ENCODE measurements at regions not wholly inside any gene's neighbourhood (a gene's known extent, or its start where the extent isn't known, plus 50 kb on each side); places are given as distances from the start of the nearest gene placed in this dataset.

DNA sequence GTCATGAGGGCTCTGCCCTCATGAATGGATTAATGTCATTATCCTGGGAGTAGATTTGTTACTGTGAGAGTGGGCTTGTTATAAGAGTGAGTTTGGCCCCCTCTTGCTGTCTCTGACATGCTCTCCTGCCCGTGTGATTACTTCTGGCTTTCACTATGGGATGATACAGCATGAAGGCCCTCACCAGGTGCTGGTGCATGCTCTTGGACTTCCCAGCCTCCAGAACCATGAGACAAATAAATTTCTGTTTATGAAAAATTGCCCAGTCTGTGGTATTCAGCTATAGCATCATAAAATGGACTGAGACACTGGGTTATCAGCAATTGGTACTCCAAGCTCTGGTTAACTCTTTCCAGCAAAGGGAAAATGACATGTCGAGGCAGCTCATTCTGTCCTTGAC is 76.2 kb upstream of the MAP3K7 start (continued):
- TF ChIP-seq, protein P1, sequence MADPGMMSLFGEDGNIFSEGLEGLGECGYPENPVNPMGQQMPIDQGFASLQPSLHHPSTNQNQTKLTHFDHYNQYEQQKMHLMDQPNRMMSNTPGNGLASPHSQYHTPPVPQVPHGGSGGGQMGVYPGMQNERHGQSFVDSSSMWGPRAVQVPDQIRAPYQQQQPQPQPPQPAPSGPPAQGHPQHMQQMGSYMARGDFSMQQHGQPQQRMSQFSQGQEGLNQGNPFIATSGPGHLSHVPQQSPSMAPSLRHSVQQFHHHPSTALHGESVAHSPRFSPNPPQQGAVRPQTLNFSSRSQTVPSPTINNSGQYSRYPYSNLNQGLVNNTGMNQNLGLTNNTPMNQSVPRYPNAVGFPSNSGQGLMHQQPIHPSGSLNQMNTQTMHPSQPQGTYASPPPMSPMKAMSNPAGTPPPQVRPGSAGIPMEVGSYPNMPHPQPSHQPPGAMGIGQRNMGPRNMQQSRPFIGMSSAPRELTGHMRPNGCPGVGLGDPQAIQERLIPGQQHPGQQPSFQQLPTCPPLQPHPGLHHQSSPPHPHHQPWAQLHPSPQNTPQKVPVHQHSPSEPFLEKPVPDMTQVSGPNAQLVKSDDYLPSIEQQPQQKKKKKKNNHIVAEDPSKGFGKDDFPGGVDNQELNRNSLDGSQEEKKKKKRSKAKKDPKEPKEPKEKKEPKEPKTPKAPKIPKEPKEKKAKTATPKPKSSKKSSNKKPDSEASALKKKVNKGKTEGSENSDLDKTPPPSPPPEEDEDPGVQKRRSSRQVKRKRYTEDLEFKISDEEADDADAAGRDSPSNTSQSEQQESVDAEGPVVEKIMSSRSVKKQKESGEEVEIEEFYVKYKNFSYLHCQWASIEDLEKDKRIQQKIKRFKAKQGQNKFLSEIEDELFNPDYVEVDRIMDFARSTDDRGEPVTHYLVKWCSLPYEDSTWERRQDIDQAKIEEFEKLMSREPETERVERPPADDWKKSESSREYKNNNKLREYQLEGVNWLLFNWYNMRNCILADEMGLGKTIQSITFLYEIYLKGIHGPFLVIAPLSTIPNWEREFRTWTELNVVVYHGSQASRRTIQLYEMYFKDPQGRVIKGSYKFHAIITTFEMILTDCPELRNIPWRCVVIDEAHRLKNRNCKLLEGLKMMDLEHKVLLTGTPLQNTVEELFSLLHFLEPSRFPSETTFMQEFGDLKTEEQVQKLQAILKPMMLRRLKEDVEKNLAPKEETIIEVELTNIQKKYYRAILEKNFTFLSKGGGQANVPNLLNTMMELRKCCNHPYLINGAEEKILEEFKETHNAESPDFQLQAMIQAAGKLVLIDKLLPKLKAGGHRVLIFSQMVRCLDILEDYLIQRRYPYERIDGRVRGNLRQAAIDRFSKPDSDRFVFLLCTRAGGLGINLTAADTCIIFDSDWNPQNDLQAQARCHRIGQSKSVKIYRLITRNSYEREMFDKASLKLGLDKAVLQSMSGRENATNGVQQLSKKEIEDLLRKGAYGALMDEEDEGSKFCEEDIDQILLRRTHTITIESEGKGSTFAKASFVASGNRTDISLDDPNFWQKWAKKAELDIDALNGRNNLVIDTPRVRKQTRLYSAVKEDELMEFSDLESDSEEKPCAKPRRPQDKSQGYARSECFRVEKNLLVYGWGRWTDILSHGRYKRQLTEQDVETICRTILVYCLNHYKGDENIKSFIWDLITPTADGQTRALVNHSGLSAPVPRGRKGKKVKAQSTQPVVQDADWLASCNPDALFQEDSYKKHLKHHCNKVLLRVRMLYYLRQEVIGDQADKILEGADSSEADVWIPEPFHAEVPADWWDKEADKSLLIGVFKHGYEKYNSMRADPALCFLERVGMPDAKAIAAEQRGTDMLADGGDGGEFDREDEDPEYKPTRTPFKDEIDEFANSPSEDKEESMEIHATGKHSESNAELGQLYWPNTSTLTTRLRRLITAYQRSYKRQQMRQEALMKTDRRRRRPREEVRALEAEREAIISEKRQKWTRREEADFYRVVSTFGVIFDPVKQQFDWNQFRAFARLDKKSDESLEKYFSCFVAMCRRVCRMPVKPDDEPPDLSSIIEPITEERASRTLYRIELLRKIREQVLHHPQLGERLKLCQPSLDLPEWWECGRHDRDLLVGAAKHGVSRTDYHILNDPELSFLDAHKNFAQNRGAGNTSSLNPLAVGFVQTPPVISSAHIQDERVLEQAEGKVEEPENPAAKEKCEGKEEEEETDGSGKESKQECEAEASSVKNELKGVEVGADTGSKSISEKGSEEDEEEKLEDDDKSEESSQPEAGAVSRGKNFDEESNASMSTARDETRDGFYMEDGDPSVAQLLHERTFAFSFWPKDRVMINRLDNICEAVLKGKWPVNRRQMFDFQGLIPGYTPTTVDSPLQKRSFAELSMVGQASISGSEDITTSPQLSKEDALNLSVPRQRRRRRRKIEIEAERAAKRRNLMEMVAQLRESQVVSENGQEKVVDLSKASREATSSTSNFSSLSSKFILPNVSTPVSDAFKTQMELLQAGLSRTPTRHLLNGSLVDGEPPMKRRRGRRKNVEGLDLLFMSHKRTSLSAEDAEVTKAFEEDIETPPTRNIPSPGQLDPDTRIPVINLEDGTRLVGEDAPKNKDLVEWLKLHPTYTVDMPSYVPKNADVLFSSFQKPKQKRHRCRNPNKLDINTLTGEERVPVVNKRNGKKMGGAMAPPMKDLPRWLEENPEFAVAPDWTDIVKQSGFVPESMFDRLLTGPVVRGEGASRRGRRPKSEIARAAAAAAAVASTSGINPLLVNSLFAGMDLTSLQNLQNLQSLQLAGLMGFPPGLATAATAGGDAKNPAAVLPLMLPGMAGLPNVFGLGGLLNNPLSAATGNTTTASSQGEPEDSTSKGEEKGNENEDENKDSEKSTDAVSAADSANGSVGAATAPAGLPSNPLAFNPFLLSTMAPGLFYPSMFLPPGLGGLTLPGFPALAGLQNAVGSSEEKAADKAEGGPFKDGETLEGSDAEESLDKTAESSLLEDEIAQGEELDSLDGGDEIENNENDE (IDR thresholded peaks at IDR 0.05; ENCODE audit: insufficient replicate concordance, low read length) = no peak
- TF ChIP-seq TAF7 (optimal IDR thresholded peaks at IDR 0.05; ENCODE audit: borderline replicate concordance, low read depth, low read length) = no peak
- TF ChIP-seq PHF8 (conservative IDR thresholded peaks at IDR 0.05; ENCODE audit: low read depth, low read length) = no peak
- no peak for TF ChIP-seq POU5F1 (IDR thresholded peaks at IDR 0.05; ENCODE audit: low read depth, low read length)
- no peak for TF ChIP-seq SP4 (IDR thresholded peaks at IDR 0.05; ENCODE audit: low read length)
- TF ChIP-seq CTBP2 (IDR thresholded peaks at IDR 0.05; ENCODE audit: borderline replicate concordance, insufficient read depth, insufficient read length, low read length) = no peak
- TF ChIP-seq POLR2A (IDR thresholded peaks at IDR 0.05; ENCODE audit: control extremely low read depth in 1 of 2, low read depth in 2 of 2, low read length in 2 of 2) = no peak
- TF ChIP-seq EZH2 (IDR thresholded peaks at IDR 0.05; ENCODE audit: low read depth, low read length, severe bottlenecking) = no peak
- TF ChIP-seq RNF2 (IDR thresholded peaks at IDR 0.05; ENCODE audit: borderline replicate concordance, low read depth, low read length, missing control alignments, poor library complexity, severe bottlenecking) = no peak
- no peak for TF ChIP-seq FOSL1 (IDR thresholded peaks at IDR 0.05; ENCODE audit: insufficient read depth, low read depth, low read length)

Data from H1 (cell line).